ENCODE measurements at regions not wholly inside any gene's neighbourhood (a gene's known extent, or its start where the extent isn't known, plus 50 kb on each side); places are given as distances from the start of the nearest gene placed in this dataset.

- H3K4me3 ChIP-seq (ENCODE audit: low read length), result no peak overlapping the region
- H3K36me3 ChIP-seq (ENCODE audit: control insufficient read depth, insufficient read depth, low read length), result no peaks in the 10 kb centered on the region
- H3K4me1 ChIP-seq (ENCODE audit: control insufficient read depth, insufficient read depth, low read length), result no peaks in the 10 kb centered on the region
- H3K9ac ChIP-seq (ENCODE audit: low read length), result no peak overlapping the region
- H3K27me3 ChIP-seq (ENCODE audit: control insufficient read depth, insufficient read depth, low read length), result no peaks in the 10 kb centered on the region
- no peak overlapping the region for H3K27ac ChIP-seq (ENCODE audit: low read depth, low read length)
These were observed 151.9 kb downstream of the SH3BGRL2 start for GRCh38 chr6:79782792-79783580.

DNA sequence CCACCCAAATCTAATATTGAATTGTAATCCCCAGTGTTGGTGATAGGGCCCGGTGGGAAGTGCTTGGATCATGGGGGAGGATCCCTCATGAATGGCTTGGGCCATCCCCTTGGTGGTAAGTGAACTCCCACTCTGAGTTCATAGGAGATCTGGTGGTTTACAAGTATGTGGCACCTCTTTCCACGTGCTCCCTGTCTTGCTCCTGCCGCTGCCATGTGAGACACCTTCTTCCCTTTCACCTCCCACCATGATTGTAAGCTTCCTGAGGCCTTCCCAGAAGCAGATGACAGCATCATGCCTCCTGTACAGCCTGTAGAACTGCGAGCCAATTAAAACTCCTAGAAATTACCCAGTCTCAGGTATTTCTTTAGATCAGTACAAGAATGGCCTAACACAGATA is 150.8 kb downstream of the SH3BGRL2 start:
- H3K4me3 ChIP-seq (ENCODE audit: low read length), result no peak overlapping the region
- H3K27me3 ChIP-seq (ENCODE audit: control insufficient read depth, insufficient read depth, low read length), result no peaks in the 10 kb centered on the region
- no peaks in the 10 kb centered on the region for H3K4me1 ChIP-seq (ENCODE audit: control insufficient read depth, insufficient read depth, low read length)
- no peak overlapping the region for H3K9ac ChIP-seq (ENCODE audit: low read length)
- no peaks in the 10 kb centered on the region for H3K36me3 ChIP-seq (ENCODE audit: control insufficient read depth, insufficient read depth, low read length)
- H3K27ac ChIP-seq (ENCODE audit: low read depth, low read length), result no peak overlapping the region

GRCh38 chr6:79780881-79781280 is 149.8 kb downstream of the SH3BGRL2 start:
- Histone ChIP-seq H3K9ac (ENCODE audit: low read length) (no peak overlapping the region), H3K4me3 (ENCODE audit: low read length) (no peak overlapping the region), H3K4me1 (ENCODE audit: control insufficient read depth, insufficient read depth, low read length) (no peaks in the 10 kb centered on the region), H3K27ac (ENCODE audit: low read depth, low read length) (no peak overlapping the region), H3K36me3 (ENCODE audit: control insufficient read depth, insufficient read depth, low read length) (no peaks in the 10 kb centered on the region), H3K27me3 (ENCODE audit: control insufficient read depth, insufficient read depth, low read length) (no peaks in the 10 kb centered on the region)

DNA sequence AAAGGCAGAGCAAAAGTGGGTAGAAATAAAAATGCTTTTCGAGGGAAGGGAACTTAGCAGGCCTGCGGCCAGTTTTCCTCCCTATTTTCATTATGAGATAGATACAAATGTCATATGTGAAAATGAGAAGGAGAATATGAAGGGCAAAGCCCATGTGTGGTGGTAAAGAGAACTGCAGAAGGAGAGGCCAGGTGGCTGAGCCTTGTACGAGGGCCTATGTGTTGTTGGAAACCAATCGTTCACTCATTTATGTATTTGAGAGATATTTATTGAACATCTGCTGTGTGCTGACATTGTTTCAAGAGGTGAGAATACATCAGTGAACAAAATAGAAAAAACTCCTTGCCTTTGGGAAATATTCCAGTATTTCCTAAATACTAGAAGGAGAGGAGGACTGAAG is 147.7 kb downstream of the SH3BGRL2 start:
- H3K9ac ChIP-seq (ENCODE audit: low read length), result no peak overlapping the region
- no peaks in the 10 kb centered on the region for H3K27me3 ChIP-seq (ENCODE audit: control insufficient read depth, insufficient read depth, low read length)
- H3K4me3 ChIP-seq (ENCODE audit: low read length), result no peak overlapping the region
- H3K27ac ChIP-seq (ENCODE audit: low read depth, low read length), result no peak overlapping the region
- H3K36me3 ChIP-seq (ENCODE audit: control insufficient read depth, insufficient read depth, low read length), result no peaks in the 10 kb centered on the region
- H3K4me1 ChIP-seq (ENCODE audit: control insufficient read depth, insufficient read depth, low read length), result no peaks in the 10 kb centered on the region

DNA sequence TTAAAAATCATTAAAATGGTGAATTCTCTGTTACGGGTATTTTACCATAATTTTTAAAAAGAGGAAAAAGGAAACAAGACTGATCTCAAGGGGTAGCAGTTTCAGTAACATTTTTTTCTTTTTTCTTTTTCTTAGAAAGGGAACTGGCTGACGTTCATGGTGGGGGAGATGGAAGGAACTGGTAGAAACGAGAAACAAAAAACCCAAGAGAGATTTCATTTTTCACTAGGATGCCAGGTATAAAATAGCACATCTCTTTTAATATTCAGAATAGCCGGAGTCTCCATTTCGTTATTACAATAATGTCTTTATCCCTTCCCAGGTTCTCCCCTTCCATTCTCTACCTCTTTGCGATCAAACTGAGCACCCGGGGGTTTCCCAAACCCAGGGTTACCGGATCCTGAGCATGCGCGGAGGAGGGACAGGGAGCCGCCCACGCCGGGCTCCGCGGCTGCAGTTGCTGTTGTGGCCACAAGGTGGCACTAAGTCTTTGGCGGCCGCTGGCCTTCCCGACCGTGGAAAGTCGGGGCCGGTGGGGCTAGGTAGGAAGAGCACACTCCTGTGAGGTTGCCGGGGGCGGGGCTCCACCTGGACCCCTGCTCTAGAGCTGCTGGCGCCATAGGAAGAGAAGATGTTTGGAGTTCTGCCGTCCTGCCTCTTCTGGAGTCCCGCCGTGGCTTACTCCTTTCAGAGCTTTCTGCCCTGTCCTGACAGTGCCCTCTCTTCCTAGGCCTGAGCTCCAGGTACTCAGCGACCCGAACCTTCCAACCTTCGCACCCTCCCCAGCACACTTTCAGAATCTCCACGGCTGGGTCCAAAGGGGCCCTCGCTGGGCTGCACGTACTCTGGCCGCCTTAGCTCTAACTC is 146.8 kb downstream of the SH3BGRL2 start:
- no peaks in the 10 kb centered on the region for H3K36me3 ChIP-seq (ENCODE audit: control insufficient read depth, insufficient read depth, low read length)
- H3K4me1 ChIP-seq (ENCODE audit: control insufficient read depth, insufficient read depth, low read length), result no peaks in the 10 kb centered on the region
- peak overlapping the region; percentile 46 for H3K4me3 ChIP-seq (ENCODE audit: low read length)
- no peaks in the 10 kb centered on the region for H3K27me3 ChIP-seq (ENCODE audit: control insufficient read depth, insufficient read depth, low read length)
- no peak overlapping the region for H3K27ac ChIP-seq (ENCODE audit: low read depth, low read length)
- no peak overlapping the region for H3K9ac ChIP-seq (ENCODE audit: low read length)

- Histone ChIP-seq H3K27ac (ENCODE audit: low read depth, low read length) (no peak overlapping the region), H3K9ac (ENCODE audit: low read length) (no peak overlapping the region), H3K4me3 (ENCODE audit: low read length) (no peak overlapping the region), H3K4me1 (ENCODE audit: control insufficient read depth, insufficient read depth, low read length) (no peaks in the 10 kb centered on the region), H3K36me3 (ENCODE audit: control insufficient read depth, insufficient read depth, low read length) (no peaks in the 10 kb centered on the region), H3K27me3 (ENCODE audit: control insufficient read depth, insufficient read depth, low read length) (no peaks in the 10 kb centered on the region)
These were observed 144.9 kb downstream of the SH3BGRL2 start for GRCh38 chr6:79776076-79776475.

- Histone ChIP-seq H3K4me3 (ENCODE audit: low read length) (no peak overlapping the region), H3K9ac (ENCODE audit: low read length) (no peak overlapping the region), H3K27ac (ENCODE audit: low read depth, low read length) (no peak overlapping the region), H3K4me1 (ENCODE audit: control insufficient read depth, insufficient read depth, low read length) (no peaks in the 10 kb centered on the region), H3K36me3 (ENCODE audit: control insufficient read depth, insufficient read depth, low read length) (no peaks in the 10 kb centered on the region), H3K27me3 (ENCODE audit: control insufficient read depth, insufficient read depth, low read length) (no peaks in the 10 kb centered on the region)
These were observed 144.1 kb downstream of the SH3BGRL2 start for GRCh38 chr6:79775222-79775621.

- H3K4me1 ChIP-seq (ENCODE audit: control insufficient read depth, insufficient read depth, low read length), result no peaks in the 10 kb centered on the region
- no peak overlapping the region for H3K4me3 ChIP-seq (ENCODE audit: low read length)
- no peak overlapping the region for H3K27ac ChIP-seq (ENCODE audit: low read depth, low read length)
- no peaks in the 10 kb centered on the region for H3K36me3 ChIP-seq (ENCODE audit: control insufficient read depth, insufficient read depth, low read length)
- no peak overlapping the region for H3K9ac ChIP-seq (ENCODE audit: low read length)
- no peaks in the 10 kb centered on the region for H3K27me3 ChIP-seq (ENCODE audit: control insufficient read depth, insufficient read depth, low read length)
These were observed 133.6 kb downstream of the SH3BGRL2 start for GRCh38 chr6:79764747-79765146.

GRCh38 chr6:79763301-79763700 is 132.2 kb downstream of the SH3BGRL2 start:
- H3K27ac ChIP-seq (ENCODE audit: low read depth, low read length), result no peak overlapping the region
- H3K27me3 ChIP-seq (ENCODE audit: control insufficient read depth, insufficient read depth, low read length), result no peaks in the 10 kb centered on the region
- no peak overlapping the region for H3K9ac ChIP-seq (ENCODE audit: low read length)
- no peaks in the 10 kb centered on the region for H3K4me1 ChIP-seq (ENCODE audit: control insufficient read depth, insufficient read depth, low read length)
- no peaks in the 10 kb centered on the region for H3K36me3 ChIP-seq (ENCODE audit: control insufficient read depth, insufficient read depth, low read length)
- no peak overlapping the region for H3K4me3 ChIP-seq (ENCODE audit: low read length)

DNA sequence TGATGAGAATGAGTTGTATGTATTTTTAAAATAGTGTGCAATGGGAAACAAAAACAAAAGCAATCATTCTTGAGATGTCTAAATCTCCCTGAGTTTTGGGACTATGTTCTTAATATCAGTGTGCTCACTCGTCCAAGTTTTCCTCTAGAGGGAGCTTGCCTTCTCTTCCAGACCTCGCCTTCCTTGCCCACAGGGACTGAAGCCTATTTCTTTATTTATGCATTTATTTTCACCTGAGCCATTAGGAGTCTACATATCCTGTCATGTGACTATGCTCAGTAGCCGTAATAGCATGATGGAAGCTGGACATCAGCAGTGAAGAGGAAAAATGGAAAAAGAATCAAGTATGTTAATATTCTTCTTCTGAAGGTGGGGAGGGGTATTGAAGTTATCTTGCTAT is 131.2 kb downstream of the SH3BGRL2 start:
- H3K27me3 ChIP-seq (ENCODE audit: control insufficient read depth, insufficient read depth, low read length), result no peaks in the 10 kb centered on the region
- H3K4me3 ChIP-seq (ENCODE audit: low read length), result no peak overlapping the region
- no peaks in the 10 kb centered on the region for H3K4me1 ChIP-seq (ENCODE audit: control insufficient read depth, insufficient read depth, low read length)
- no peak overlapping the region for H3K27ac ChIP-seq (ENCODE audit: low read depth, low read length)
- H3K36me3 ChIP-seq (ENCODE audit: control insufficient read depth, insufficient read depth, low read length), result no peaks in the 10 kb centered on the region
- no peak overlapping the region for H3K9ac ChIP-seq (ENCODE audit: low read length)

GRCh38 chr6:79756496-79756895 is 125.4 kb downstream of the SH3BGRL2 start:
- Histone ChIP-seq H3K36me3 (ENCODE audit: control insufficient read depth, insufficient read depth, low read length) (no peaks in the 10 kb centered on the region), H3K9ac (ENCODE audit: low read length) (no peak overlapping the region), H3K4me1 (ENCODE audit: control insufficient read depth, insufficient read depth, low read length) (no peaks in the 10 kb centered on the region), H3K4me3 (ENCODE audit: low read length) (no peak overlapping the region), H3K27ac (ENCODE audit: low read depth, low read length) (no peak overlapping the region), H3K27me3 (ENCODE audit: control insufficient read depth, insufficient read depth, low read length) (no peaks in the 10 kb centered on the region)

DNA sequence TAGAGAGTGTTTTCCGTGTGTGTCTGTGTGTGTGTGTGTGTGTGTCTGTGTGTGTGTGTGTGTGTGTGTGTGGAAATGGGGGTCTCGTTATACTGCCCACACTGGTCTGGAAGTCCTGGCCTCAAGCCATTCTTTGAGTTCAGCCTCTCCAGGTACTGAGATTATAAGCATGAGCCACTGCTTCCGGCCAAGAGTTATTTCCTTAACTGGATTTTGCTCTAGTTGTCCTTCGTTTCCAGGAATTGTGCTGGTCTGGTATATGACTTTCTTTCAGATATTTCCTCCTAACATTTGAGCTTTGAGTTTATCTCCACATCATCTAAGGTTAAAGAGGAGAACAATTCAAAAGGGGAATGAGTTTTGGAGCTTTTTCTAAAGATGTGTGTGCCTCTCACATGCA is 124.8 kb downstream of the SH3BGRL2 start:
- H3K4me1 ChIP-seq (ENCODE audit: control insufficient read depth, insufficient read depth, low read length), result no peaks in the 10 kb centered on the region
- H3K36me3 ChIP-seq (ENCODE audit: control insufficient read depth, insufficient read depth, low read length), result no peaks in the 10 kb centered on the region
- no peak overlapping the region for H3K9ac ChIP-seq (ENCODE audit: low read length)
- H3K4me3 ChIP-seq (ENCODE audit: low read length), result no peak overlapping the region
- H3K27me3 ChIP-seq (ENCODE audit: control insufficient read depth, insufficient read depth, low read length), result no peaks in the 10 kb centered on the region
- no peak overlapping the region for H3K27ac ChIP-seq (ENCODE audit: low read depth, low read length)
